Mucosa of descending colon (tissue), 3 donors: ENCODE measurements at regions not wholly inside any gene's neighbourhood (a gene's known extent, or its start where the extent isn't known, plus 50 kb on each side); places are given as distances from the start of the nearest gene placed in this dataset.

Experiments used
- ATAC-seq: fragments of 200-7000 bp; cut with Tn5 transposase; one replicate; pipeline ENCODE4 v1.9.1; 2020; ENCODE audit warnings: mild to moderate bottlenecking, moderate library complexity
- DNase-seq, 3 donors: peaks; one replicate each; pipeline ENCODE4 v3.0.0-alpha.2; 2020
- H3K36me3 ChIP-seq: fragments of 200-600 bp; one replicate; pipeline ENCODE4 v1.8.0; 2021; ENCODE audit warnings: low read depth, mild to moderate bottlenecking
- H3K4me1 ChIP-seq: fragments of 200-600 bp; one replicate; pipeline ENCODE4 v1.8.0; 2021; ENCODE audit warnings: low read depth, mild to moderate bottlenecking
- H3K4me3 ChIP-seq: fragments of 200-600 bp; one replicate; pipeline ENCODE4 v1.8.0; 2021; ENCODE audit warnings: mild to moderate bottlenecking
- H3K9me3 ChIP-seq: fragments of 200-600 bp; one replicate; pipeline ENCODE4 v1.8.0; 2021; ENCODE audit warnings: mild to moderate bottlenecking
- CTCF ChIP-seq: fragments of 200-600 bp; IDR thresholded peaks from one replicate; pipeline ENCODE4 v1.8.0; 2022; ENCODE audit warnings: antibody characterized with exemption, mild to moderate bottlenecking
- intact Hi-C, 2 donors: fragments of 100-400 bp; cut with DNase I in 1 of 2; cut with micrococcal nuclease in 1 of 2; formaldehyde crosslinking; loops; one replicate each; pipeline versions ENCODE4 v1.11.0 to v1.11.1; 2022; cut with DNase I, micrococcal nuclease
- donor health status: DM: no; HTN: no; CAD: no; lungs with moderate emphysema.
- donor health status: DM: no; HTN: no; CAD: no.
- donor health status: DM: no; HTN: yes; CAD: no.

GRCh38 chr6:23655525-23655924, 470.5 kb upstream of the NRSN1 start:
- Histone ChIP-seq H3K9me3 (no peaks in the 10 kb centered on the region), H3K4me1 (no peaks in the 10 kb centered on the region), H3K4me3 (no peak overlapping the region), H3K36me3 (no peaks in the 10 kb centered on the region)
- DNase-seq (no peak), ATAC-seq (no peak)
- intact Hi-C loops: no loop called here
- TF ChIP-seq CTCF: no peak

- no peaks in the 10 kb centered on the region for H3K4me1 ChIP-seq
- intact Hi-C loops: no loop called here
- TF ChIP-seq CTCF: no peak
- H3K4me3 ChIP-seq: no peak overlapping the region
- no peaks in the 10 kb centered on the region for H3K9me3 ChIP-seq
- DNase-seq: no peak
- peak; percentile 24 for ATAC-seq
- H3K36me3 ChIP-seq: no peaks in the 10 kb centered on the region
Measured at GRCh38 chr6:23656255-23657194, 469.5 kb upstream of the NRSN1 start.

- peak; percentile 19 for TF ChIP-seq CTCF
- DNase-seq (peak in 1 of 3 donors; percentile 33), ATAC-seq (peak; percentile 49)
- H3K4me3 ChIP-seq: no peak overlapping the region
- H3K9me3 ChIP-seq: no peaks in the 10 kb centered on the region
- H3K36me3 ChIP-seq: no peaks in the 10 kb centered on the region
- H3K4me1 ChIP-seq: no peaks in the 10 kb centered on the region
- intact Hi-C loops: no loop called here
Measured at GRCh38 chr6:23659125-23659524, 466.9 kb upstream of the NRSN1 start.

- no peaks in the 10 kb centered on the region for H3K4me1 ChIP-seq
- intact Hi-C loops: no loop called here
- no peak overlapping the region for H3K4me3 ChIP-seq
- no peak for TF ChIP-seq CTCF
- ATAC-seq (no peak), DNase-seq (no peak)
- H3K36me3 ChIP-seq: no peaks in the 10 kb centered on the region
- peaks cover 2% of the 10 kb centered on the region for H3K9me3 ChIP-seq
Measured at GRCh38 chr6:23661549-23661948, 464.5 kb upstream of the NRSN1 start.

- no peak for TF ChIP-seq CTCF
- Histone ChIP-seq H3K4me1 (no peaks in the 10 kb centered on the region), H3K4me3 (no peak overlapping the region), H3K36me3 (no peaks in the 10 kb centered on the region), H3K9me3 (peaks cover 2% of the 10 kb centered on the region)
- DNase-seq (no peak), ATAC-seq (no peak)
- intact Hi-C loops: no loop called here
Measured at GRCh38 chr6:23663096-23663495, 462.9 kb upstream of the NRSN1 start.
